Neural cell (in vitro differentiated cells): ENCODE measurements at regions not wholly inside any gene's neighbourhood (a gene's known extent, or its start where the extent isn't known, plus 50 kb on each side); places are given as distances from the start of the nearest gene placed in this dataset.

ENCODE experiments used
- H2AFZ ChIP-seq: fragments of 200-600, 300-800 bp; sonication (generic), shearing (Covaris generic); 2 replicates; pipeline ENCODE4 v1.6.0; 2014; ENCODE audit warnings: low read depth, mild to moderate bottlenecking, antibody characterized with exemption, low read length, moderate library complexity
- H3F3A ChIP-seq: fragments of 200-600 bp; shearing (Covaris generic); 2 replicates; pipeline ENCODE4 v1.6.1; 2016; ENCODE audit warnings: mild to moderate bottlenecking, moderate library complexity, mixed read lengths, antibody characterized with exemption, low read length; ENCODE audit not compliant: insufficient read depth, poor library complexity, severe bottlenecking
- H3K27ac ChIP-seq: fragments of 200-600, 300-800 bp; sonication (generic), shearing (Covaris generic); 2 replicates; pipeline ENCODE4 v1.5.1; 2014; ENCODE audit warnings: mild to moderate bottlenecking, low read length, moderate library complexity
- H3K27me3 ChIP-seq: fragments of 300-800, 200-600 bp; sonication (generic), shearing (Covaris generic); 2 replicates; pipeline ENCODE4 v1.6.0; 2014; ENCODE audit warnings: mild to moderate bottlenecking, low read depth, low read length, moderate library complexity; ENCODE audit not compliant: insufficient read depth
- H3K36me3 ChIP-seq: fragments of 300-800, 200-600 bp; sonication (generic), shearing (Covaris generic); 2 replicates; pipeline ENCODE4 v1.5.1; 2014; ENCODE audit warnings: mild to moderate bottlenecking, antibody characterized with exemption, low read length, moderate library complexity; ENCODE audit not compliant: insufficient read depth
- H3K4me2 ChIP-seq: fragments of 300-800, 200-600 bp; sonication (generic), shearing (Covaris generic); 2 replicates; pipeline ENCODE4 v1.6.0; 2014; ENCODE audit warnings: mild to moderate bottlenecking, low read length
- H3K4me3 ChIP-seq: fragments of 300-800, 200-600 bp; sonication (generic), shearing (Covaris generic); 2 replicates; pipeline ENCODE4 v1.5.1; 2014; ENCODE audit warnings: mild to moderate bottlenecking, low read length, moderate library complexity
- H3K79me2 ChIP-seq: fragments of 200-600 bp; shearing (Covaris generic); replicated peaks from 2 replicates; pipeline ENCODE4 v1.6.0; 2014; ENCODE audit warnings: mild to moderate bottlenecking, low read length, moderate library complexity; ENCODE audit not compliant: insufficient read depth
- H3K9ac ChIP-seq: fragments of 300-800, 200-600 bp; sonication (generic), shearing (Covaris generic); 2 replicates; pipeline ENCODE4 v1.6.1; 2016; ENCODE audit warnings: mild to moderate bottlenecking, low read length, mixed read lengths
- H3K9me2 ChIP-seq: fragments of 200-600 bp; shearing (Covaris generic); 2 replicates; pipeline ENCODE4 v1.6.1; 2016; ENCODE audit warnings: mild to moderate bottlenecking, low read length, mixed read lengths; ENCODE audit not compliant: insufficient read depth
- H3K9me3 ChIP-seq: fragments of 200-600, 300-800 bp; sonication (generic), shearing (Covaris generic); 2 replicates; pipeline ENCODE4 v1.6.1; 2016; ENCODE audit warnings: mild to moderate bottlenecking, mixed run types, low read length, moderate library complexity, mixed read lengths
- H4K20me1 ChIP-seq: fragments of 200-600 bp; shearing (Covaris generic); 2 replicates; pipeline ENCODE4 v1.6.1; 2016; ENCODE audit warnings: mild to moderate bottlenecking, mixed run types; ENCODE audit not compliant: insufficient read depth
- EP300 ChIP-seq: fragments of 450-650 bp; conservative IDR thresholded peaks from 2 replicates; pipeline ENCODE4 v1.6.1; 2014; ENCODE audit warnings: antibody characterized with exemption, mild to moderate bottlenecking, moderate library complexity; ENCODE audit not compliant: poor library complexity, severe bottlenecking
- EZH2 ChIP-seq: fragments of 200-600, 300-800 bp; shearing (Covaris generic), sonication (generic); IDR thresholded peaks from 2 replicates; pipeline ENCODE4 v1.6.1; 2014; ENCODE audit warnings: antibody characterized with exemption, low read length, borderline replicate concordance, mild to moderate bottlenecking; ENCODE audit not compliant: insufficient read depth, poor library complexity, severe bottlenecking
- MXI1 ChIP-seq: fragments of 450-650 bp; conservative IDR thresholded peaks from 2 replicates; pipeline ENCODE4 v1.6.1; 2014; ENCODE audit warnings: antibody characterized with exemption, mild to moderate bottlenecking; ENCODE audit not compliant: poor library complexity, severe bottlenecking
- POLR2AphosphoS5 ChIP-seq: IDR thresholded peaks from 2 replicates; pipeline ENCODE4 v1.6.1; 2012
- RAD21 ChIP-seq: fragments of 450-650 bp; conservative IDR thresholded peaks from 2 replicates; pipeline ENCODE4 v1.6.1; 2014; ENCODE audit warnings: antibody characterized with exemption, mild to moderate bottlenecking, moderate library complexity
- REST ChIP-seq: IDR thresholded peaks from 2 replicates; pipeline ENCODE4 v1.6.1; 2012; ENCODE audit warnings: borderline replicate concordance
- SMC3 ChIP-seq: fragments of 450-650 bp; conservative IDR thresholded peaks from 2 replicates; pipeline ENCODE4 v1.6.1; 2014; ENCODE audit warnings: antibody characterized with exemption, mild to moderate bottlenecking, moderate library complexity; ENCODE audit not compliant: poor library complexity
- TAF1 ChIP-seq: IDR thresholded peaks from 2 replicates; pipeline ENCODE4 v1.6.1; 2012; ENCODE audit warnings: low read depth
- TF ChIP-seq, protein P1 (sequence below): fragments of 450-650 bp; IDR thresholded peaks from 2 replicates; pipeline ENCODE4 v1.5.1; 2014; ENCODE audit warnings: antibody characterized with exemption, mild to moderate bottlenecking, moderate library complexity; ENCODE audit not compliant: poor library complexity, severe bottlenecking

DNA sequence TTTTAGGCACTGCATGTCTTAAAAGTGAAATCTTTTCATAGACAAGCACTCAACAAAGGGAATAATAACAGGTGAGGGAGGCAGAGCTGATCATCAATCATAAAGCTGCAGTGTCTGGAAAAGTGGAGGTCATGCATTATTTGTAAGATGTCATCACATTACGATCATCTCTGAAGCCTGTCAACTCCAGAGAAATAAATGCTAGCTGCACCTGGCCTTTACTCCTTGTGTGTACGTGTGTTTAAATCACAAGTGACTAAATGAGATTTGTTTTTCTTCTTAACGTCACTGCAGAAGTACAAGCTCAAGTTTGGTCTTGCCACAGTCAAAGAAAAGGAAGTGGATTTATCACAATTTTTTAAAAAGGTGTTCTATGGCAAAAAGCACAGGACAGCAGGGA lies 275.5 kb upstream of the SGK1 start:
- no peak overlapping the region for H3K4me2 ChIP-seq
- H4K20me1 ChIP-seq: no peaks in the 10 kb centered on the region
- peak; percentile 28 for TF ChIP-seq EP300
- TF ChIP-seq POLR2AphosphoS5: peak; percentile 14
- TF ChIP-seq RAD21: no peak
- no peaks in the 10 kb centered on the region for H3K9me2 ChIP-seq
- no peaks in the 10 kb centered on the region for H3K27me3 ChIP-seq
- no peak overlapping the region for H2AFZ ChIP-seq
- no peaks in the 10 kb centered on the region for H3F3A ChIP-seq
- no peak overlapping the region for H3K27ac ChIP-seq
- no peaks in the 10 kb centered on the region for H3K79me2 ChIP-seq
- H3K9me3 ChIP-seq: no peaks in the 10 kb centered on the region
- no peak overlapping the region for H3K4me3 ChIP-seq
- H3K9ac ChIP-seq: no peak overlapping the region
- H3K36me3 ChIP-seq: no peaks in the 10 kb centered on the region

DNA sequence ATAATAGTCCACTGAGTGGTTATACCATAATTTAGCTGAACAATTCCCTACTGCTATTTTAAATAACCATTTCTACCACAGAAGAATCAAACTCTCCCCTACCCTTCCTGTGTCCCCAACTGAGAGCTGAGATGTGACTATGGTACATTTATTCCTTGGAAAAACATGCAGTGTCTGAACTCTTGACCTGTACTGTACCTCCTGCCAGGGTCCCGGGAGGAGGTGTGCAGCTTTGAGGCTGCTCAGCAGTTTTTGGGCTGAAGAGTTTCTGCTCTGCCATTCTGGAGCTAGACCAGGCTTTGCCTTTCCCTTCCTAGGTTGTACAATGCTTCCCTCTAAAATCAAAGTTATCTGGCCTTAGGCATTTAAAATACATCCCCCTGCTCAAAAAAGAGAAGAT lies 275.1 kb upstream of the SGK1 start:
- TF ChIP-seq REST (no peak), EZH2 (no peak), POLR2AphosphoS5 (no peak), MXI1 (no peak), TAF1 (no peak), EP300 (no peak), SMC3 (no peak), RAD21 (no peak)
- TF ChIP-seq, protein P1, sequence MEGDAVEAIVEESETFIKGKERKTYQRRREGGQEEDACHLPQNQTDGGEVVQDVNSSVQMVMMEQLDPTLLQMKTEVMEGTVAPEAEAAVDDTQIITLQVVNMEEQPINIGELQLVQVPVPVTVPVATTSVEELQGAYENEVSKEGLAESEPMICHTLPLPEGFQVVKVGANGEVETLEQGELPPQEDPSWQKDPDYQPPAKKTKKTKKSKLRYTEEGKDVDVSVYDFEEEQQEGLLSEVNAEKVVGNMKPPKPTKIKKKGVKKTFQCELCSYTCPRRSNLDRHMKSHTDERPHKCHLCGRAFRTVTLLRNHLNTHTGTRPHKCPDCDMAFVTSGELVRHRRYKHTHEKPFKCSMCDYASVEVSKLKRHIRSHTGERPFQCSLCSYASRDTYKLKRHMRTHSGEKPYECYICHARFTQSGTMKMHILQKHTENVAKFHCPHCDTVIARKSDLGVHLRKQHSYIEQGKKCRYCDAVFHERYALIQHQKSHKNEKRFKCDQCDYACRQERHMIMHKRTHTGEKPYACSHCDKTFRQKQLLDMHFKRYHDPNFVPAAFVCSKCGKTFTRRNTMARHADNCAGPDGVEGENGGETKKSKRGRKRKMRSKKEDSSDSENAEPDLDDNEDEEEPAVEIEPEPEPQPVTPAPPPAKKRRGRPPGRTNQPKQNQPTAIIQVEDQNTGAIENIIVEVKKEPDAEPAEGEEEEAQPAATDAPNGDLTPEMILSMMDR: no peak
- no peak overlapping the region for H3K9ac ChIP-seq
- H3K27me3 ChIP-seq: no peaks in the 10 kb centered on the region
- H3K36me3 ChIP-seq: no peaks in the 10 kb centered on the region
- no peaks in the 10 kb centered on the region for H4K20me1 ChIP-seq
- no peaks in the 10 kb centered on the region for H3K79me2 ChIP-seq
- no peak overlapping the region for H3K4me2 ChIP-seq
- no peak overlapping the region for H3K4me3 ChIP-seq
- no peak overlapping the region for H3K27ac ChIP-seq
- no peak overlapping the region for H2AFZ ChIP-seq
- H3K9me3 ChIP-seq: no peaks in the 10 kb centered on the region
- no peaks in the 10 kb centered on the region for H3K9me2 ChIP-seq
- H3F3A ChIP-seq: no peaks in the 10 kb centered on the region

- Histone ChIP-seq H3K36me3 (no peaks in the 10 kb centered on the region), H3K4me3 (no peak overlapping the region), H3K27ac (no peak overlapping the region), H3K9ac (no peak overlapping the region), H4K20me1 (no peaks in the 10 kb centered on the region), H2AFZ (no peak overlapping the region), H3K79me2 (no peaks in the 10 kb centered on the region), H3K9me2 (no peaks in the 10 kb centered on the region), H3K9me3 (no peaks in the 10 kb centered on the region), H3K4me2 (no peak overlapping the region), H3F3A (no peaks in the 10 kb centered on the region), H3K27me3 (no peaks in the 10 kb centered on the region)
- TF ChIP-seq RAD21 (no peak), SMC3 (no peak), EP300 (no peak), EZH2 (no peak), TAF1 (no peak)
- TF ChIP-seq, protein P1: no peak
These were observed 272.5 kb upstream of the SGK1 start for GRCh38 chr6:134590449-134590848.
